ENCODE measurements at regions not wholly inside any gene's neighbourhood (a gene's known extent, or its start where the extent isn't known, plus 50 kb on each side); places are given as distances from the start of the nearest gene placed in this dataset.

- TF ChIP-seq TAF1 (IDR thresholded peaks at IDR 0.05; ENCODE audit: low read depth, low read length) (no peak), SAP30 (IDR thresholded peaks at IDR 0.05; ENCODE audit: insufficient read depth, insufficient replicate concordance, low read length) (no peak), CHD2 (IDR thresholded peaks at IDR 0.05; ENCODE audit: low read length) (no peak)
Observed at GRCh38 chr1:70890408-70890807, 157.2 kb downstream of the PTGER3 start (continued).
